ENCODE measurements at regions not wholly inside any gene's neighbourhood (a gene's known extent, or its start where the extent isn't known, plus 50 kb on each side); places are given as distances from the start of the nearest gene placed in this dataset.

DNA sequence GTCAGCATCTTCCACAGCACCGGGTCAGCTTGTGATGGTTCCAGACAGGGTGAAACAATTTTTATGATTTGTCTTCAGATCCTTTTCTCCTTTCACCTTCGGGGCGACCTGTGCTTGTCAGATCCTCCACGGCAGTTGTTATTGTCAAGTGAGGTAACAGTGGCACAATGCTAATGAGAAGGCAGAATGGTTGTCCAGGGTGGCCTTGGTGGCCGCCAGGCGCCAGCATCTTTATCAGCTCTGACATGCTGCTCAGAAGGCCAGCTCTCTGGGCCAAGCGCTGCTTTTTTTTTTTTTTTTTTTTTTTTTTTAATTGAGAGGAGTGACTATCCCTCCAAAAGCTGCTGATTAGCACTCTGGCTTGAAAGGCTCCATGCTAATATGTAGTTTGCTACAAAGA, 52.3 kb upstream of the MGAT5 start:
- DNase-seq (ENCODE audit: low read depth) (no peak), FAIRE-seq (no peak)
- Histone ChIP-seq H3K4me3 (ENCODE audit: low read depth, low read length) (no peak overlapping the region), H3K36me3 (ENCODE audit: control insufficient read depth, insufficient read depth, low read length) (no peaks in the 10 kb centered on the region), H3K27me3 (ENCODE audit: control insufficient read depth, insufficient read depth, low read length) (no peaks in the 10 kb centered on the region)
- TF ChIP-seq, protein P1, sequence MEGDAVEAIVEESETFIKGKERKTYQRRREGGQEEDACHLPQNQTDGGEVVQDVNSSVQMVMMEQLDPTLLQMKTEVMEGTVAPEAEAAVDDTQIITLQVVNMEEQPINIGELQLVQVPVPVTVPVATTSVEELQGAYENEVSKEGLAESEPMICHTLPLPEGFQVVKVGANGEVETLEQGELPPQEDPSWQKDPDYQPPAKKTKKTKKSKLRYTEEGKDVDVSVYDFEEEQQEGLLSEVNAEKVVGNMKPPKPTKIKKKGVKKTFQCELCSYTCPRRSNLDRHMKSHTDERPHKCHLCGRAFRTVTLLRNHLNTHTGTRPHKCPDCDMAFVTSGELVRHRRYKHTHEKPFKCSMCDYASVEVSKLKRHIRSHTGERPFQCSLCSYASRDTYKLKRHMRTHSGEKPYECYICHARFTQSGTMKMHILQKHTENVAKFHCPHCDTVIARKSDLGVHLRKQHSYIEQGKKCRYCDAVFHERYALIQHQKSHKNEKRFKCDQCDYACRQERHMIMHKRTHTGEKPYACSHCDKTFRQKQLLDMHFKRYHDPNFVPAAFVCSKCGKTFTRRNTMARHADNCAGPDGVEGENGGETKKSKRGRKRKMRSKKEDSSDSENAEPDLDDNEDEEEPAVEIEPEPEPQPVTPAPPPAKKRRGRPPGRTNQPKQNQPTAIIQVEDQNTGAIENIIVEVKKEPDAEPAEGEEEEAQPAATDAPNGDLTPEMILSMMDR (IDR thresholded peaks at IDR 0.05; ENCODE audit: insufficient read depth, low read length, severe bottlenecking) = no peak

DNA sequence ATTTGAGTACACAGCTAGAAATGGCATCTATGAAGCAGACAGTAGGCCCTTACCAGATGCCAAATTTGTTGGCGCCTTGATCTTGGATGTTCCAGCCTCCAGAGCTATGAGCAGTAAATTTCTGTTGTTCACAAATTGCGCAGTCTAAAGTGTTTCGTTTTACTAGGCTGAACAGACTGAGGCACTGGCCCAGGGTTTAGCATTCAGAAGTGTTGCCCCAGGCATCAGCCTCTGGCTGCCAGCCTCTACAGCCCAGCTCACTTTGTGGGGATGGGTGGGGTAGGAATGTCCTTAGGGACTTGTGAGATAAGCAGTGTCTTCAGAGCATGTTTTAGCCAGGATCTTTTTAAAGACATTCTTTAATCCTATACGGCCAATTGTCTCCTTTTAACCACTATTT, 51.5 kb upstream of the MGAT5 start:
- Histone ChIP-seq H3K4me3 (ENCODE audit: low read depth, low read length) (no peak overlapping the region), H3K27me3 (ENCODE audit: control insufficient read depth, insufficient read depth, low read length) (no peaks in the 10 kb centered on the region), H3K36me3 (ENCODE audit: control insufficient read depth, insufficient read depth, low read length) (no peaks in the 10 kb centered on the region)
- TF ChIP-seq, protein P1 (IDR thresholded peaks at IDR 0.05; ENCODE audit: insufficient read depth, low read length, severe bottlenecking) = no peak
- DNase-seq (ENCODE audit: low read depth) = no peak
- FAIRE-seq = no peak

DNA sequence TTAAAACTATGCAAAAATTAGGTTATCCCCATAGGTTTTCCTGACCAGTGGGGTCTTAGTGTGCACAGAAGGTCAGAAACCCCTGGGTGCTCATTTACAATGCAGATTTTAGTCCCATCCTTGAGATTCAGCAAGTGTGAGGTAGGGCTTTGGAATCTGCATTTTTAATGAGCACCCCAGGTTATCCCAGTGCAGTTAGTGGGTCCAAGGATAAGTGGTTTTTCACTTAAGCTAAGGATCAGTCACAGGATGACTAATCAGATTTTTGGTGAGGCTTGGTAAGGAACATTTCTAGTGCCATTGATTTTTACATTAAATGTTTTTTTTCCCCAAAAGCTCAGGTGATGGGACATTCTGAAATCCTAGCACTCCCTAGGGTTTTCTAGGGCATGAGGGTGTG, 50.7 kb upstream of the MGAT5 start:
- TF ChIP-seq, protein P1 (IDR thresholded peaks at IDR 0.05; ENCODE audit: insufficient read depth, low read length, severe bottlenecking) = no peak
- no peak for FAIRE-seq
- Histone ChIP-seq H3K36me3 (ENCODE audit: control insufficient read depth, insufficient read depth, low read length) (no peaks in the 10 kb centered on the region), H3K4me3 (ENCODE audit: low read depth, low read length) (no peak overlapping the region), H3K27me3 (ENCODE audit: control insufficient read depth, insufficient read depth, low read length) (no peaks in the 10 kb centered on the region)
- no peak for DNase-seq (ENCODE audit: low read depth)

All from bronchial epithelial cell (primary cell).